ENCODE measurements at regions not wholly inside any gene's neighbourhood (a gene's known extent, or its start where the extent isn't known, plus 50 kb on each side); places are given as distances from the start of the nearest gene placed in this dataset.
A peak's percentile ranks its signal among the peaks of the same experiment; 100 is the strongest.

- TF ChIP-seq JUND (IDR thresholded peaks at IDR 0.05; ENCODE audit: low read depth): no peak
- no peak for DNase-seq (ENCODE audit: low read depth in 1 of 2, low spot score in 1 of 2)
- in situ Hi-C loops (cut with HindIII; ENCODE audit: low pct_unique_long_range_greater_than_20kb, low sequenced_read_pairs): no loop called here
These were observed 196.9 kb downstream of the ADAMTS15 start for GRCh38 chr11:130645164-130645842.

- DNase-seq (ENCODE audit: low read depth in 1 of 2, low spot score in 1 of 2): no peak
- no peak for TF ChIP-seq JUND (IDR thresholded peaks at IDR 0.05; ENCODE audit: low read depth)
- in situ Hi-C loops (cut with HindIII; ENCODE audit: low pct_unique_long_range_greater_than_20kb, low sequenced_read_pairs): no loop called here
These were observed 197.4 kb downstream of the ADAMTS15 start for GRCh38 chr11:130645843-130646197.

GRCh38 chr11:130646881-130647280, 198.4 kb downstream of the ADAMTS15 start:
- no peak for DNase-seq (ENCODE audit: low read depth in 1 of 2, low spot score in 1 of 2)
- no peak for TF ChIP-seq JUND (IDR thresholded peaks at IDR 0.05; ENCODE audit: low read depth)
- in situ Hi-C loops (cut with HindIII; ENCODE audit: low pct_unique_long_range_greater_than_20kb, low sequenced_read_pairs): no loop called here

- TF ChIP-seq JUND (IDR thresholded peaks at IDR 0.05; ENCODE audit: low read depth): no peak
- DNase-seq (ENCODE audit: low read depth in 1 of 2, low spot score in 1 of 2): no peak
- in situ Hi-C loops (cut with HindIII; ENCODE audit: low pct_unique_long_range_greater_than_20kb, low sequenced_read_pairs): no loop called here
These were observed 198.9 kb downstream of the ADAMTS15 start for GRCh38 chr11:130647371-130647770.

GRCh38 chr11:130649801-130650200, 201.4 kb downstream of the ADAMTS15 start:
- DNase-seq (ENCODE audit: low read depth in 1 of 2, low spot score in 1 of 2): no peak
- in situ Hi-C loops (cut with HindIII; ENCODE audit: low pct_unique_long_range_greater_than_20kb, low sequenced_read_pairs): no loop called here
- no peak for TF ChIP-seq JUND (IDR thresholded peaks at IDR 0.05; ENCODE audit: low read depth)

GRCh38 chr11:130650456-130651030, 202.1 kb downstream of the ADAMTS15 start:
- TF ChIP-seq JUND (IDR thresholded peaks at IDR 0.05; ENCODE audit: low read depth): no peak
- in situ Hi-C loops (cut with HindIII; ENCODE audit: low pct_unique_long_range_greater_than_20kb, low sequenced_read_pairs): no loop called here
- no peak for DNase-seq (ENCODE audit: low read depth in 1 of 2, low spot score in 1 of 2)

GRCh38 chr11:130651066-130651855, 202.8 kb downstream of the ADAMTS15 start:
- no peak for TF ChIP-seq JUND (IDR thresholded peaks at IDR 0.05; ENCODE audit: low read depth)
- in situ Hi-C loops (cut with HindIII; ENCODE audit: low pct_unique_long_range_greater_than_20kb, low sequenced_read_pairs): no loop called here
- DNase-seq (ENCODE audit: low read depth in 1 of 2, low spot score in 1 of 2): peak in 1 of 2 experiments; percentile 81

- in situ Hi-C loops (cut with HindIII; ENCODE audit: low pct_unique_long_range_greater_than_20kb, low sequenced_read_pairs): no loop called here
- TF ChIP-seq JUND (IDR thresholded peaks at IDR 0.05; ENCODE audit: low read depth): no peak
- no peak for DNase-seq (ENCODE audit: low read depth in 1 of 2, low spot score in 1 of 2)
These were observed 204.4 kb downstream of the ADAMTS15 start for GRCh38 chr11:130652671-130653335.

- no peak for TF ChIP-seq JUND (IDR thresholded peaks at IDR 0.05; ENCODE audit: low read depth)
- DNase-seq (ENCODE audit: low read depth in 1 of 2, low spot score in 1 of 2): peak; percentile 72 to 73
- in situ Hi-C loops (cut with HindIII; ENCODE audit: low pct_unique_long_range_greater_than_20kb, low sequenced_read_pairs): no loop called here
These were observed 205.6 kb downstream of the ADAMTS15 start for GRCh38 chr11:130653838-130654636.

GRCh38 chr11:130655300-130655699, 206.9 kb downstream of the ADAMTS15 start:
- TF ChIP-seq JUND (IDR thresholded peaks at IDR 0.05; ENCODE audit: low read depth): no peak
- no peak for DNase-seq (ENCODE audit: low read depth in 1 of 2, low spot score in 1 of 2)
- in situ Hi-C loops (cut with HindIII; ENCODE audit: low pct_unique_long_range_greater_than_20kb, low sequenced_read_pairs): no loop called here

GRCh38 chr11:130666781-130667251, 218.4 kb downstream of the ADAMTS15 start:
- TF ChIP-seq JUND (IDR thresholded peaks at IDR 0.05; ENCODE audit: low read depth): no peak
- DNase-seq (ENCODE audit: low read depth in 1 of 2, low spot score in 1 of 2): no peak
- in situ Hi-C loops (cut with HindIII; ENCODE audit: low pct_unique_long_range_greater_than_20kb, low sequenced_read_pairs): no loop called here

- DNase-seq (ENCODE audit: low read depth in 1 of 2, low spot score in 1 of 2): no peak
- no peak for TF ChIP-seq JUND (IDR thresholded peaks at IDR 0.05; ENCODE audit: low read depth)
- in situ Hi-C loops (cut with HindIII; ENCODE audit: low pct_unique_long_range_greater_than_20kb, low sequenced_read_pairs): no loop called here
These were observed 220.3 kb downstream of the ADAMTS15 start for GRCh38 chr11:130668751-130669150.

All from T47D (cell line).